ENCODE measurements at regions not wholly inside any gene's neighbourhood (a gene's known extent, or its start where the extent isn't known, plus 50 kb on each side); places are given as distances from the start of the nearest gene placed in this dataset.

- TF ChIP-seq POLR2A (IDR thresholded peaks at IDR 0.05) (no peak), CTCF (IDR thresholded peaks at IDR 0.05) (no peak)
- intact Hi-C loops (cut with DNase I) = no loop called here
These were observed 398.4 kb downstream of the METTL4 start for GRCh38 chr18:2172881-2173280.

GRCh38 chr18:2173486-2173885 is 397.8 kb downstream of the METTL4 start:
- Histone ChIP-seq H3K36me3 (no peaks in the 10 kb centered on the region), H3K27ac (no peak overlapping the region), H3K4me3 (no peak overlapping the region), H3K4me1 (peaks cover 0 to 13% (median 4%) of the 10 kb centered on the region in 4 donors), H3K9me3 (no peaks in the 10 kb centered on the region), H3K27me3 (no peaks in the 10 kb centered on the region)
- intact Hi-C loops (cut with DNase I) = no loop called here
- 46% methylated on average over 4 of the region's 4 CpGs for WGBS (ENCODE audit: insufficient coverage, low coverage, low lambda C conversion rate, missing lambda C conversion rate)
- no peak for TF ChIP-seq POLR2A (IDR thresholded peaks at IDR 0.05)
- no peak for TF ChIP-seq CTCF (IDR thresholded peaks at IDR 0.05)
- ATAC-seq (no peak), DNase-seq (no peak)

More at GRCh38 chr18:2172881-2173280, 398.4 kb downstream of the METTL4 start:
- no peaks in the 10 kb centered on the region for H3K9me3 ChIP-seq
- H3K4me3 ChIP-seq = no peak overlapping the region
- no peaks in the 10 kb centered on the region for H3K36me3 ChIP-seq
- WGBS (ENCODE audit: insufficient coverage, low coverage, low lambda C conversion rate, missing lambda C conversion rate) = 78% methylated on average over 2 of the region's 2 CpGs
- no peak overlapping the region for H3K27ac ChIP-seq
- peaks cover 0 to 13% (median 4%) of the 10 kb centered on the region in 4 donors for H3K4me1 ChIP-seq
- no peaks in the 10 kb centered on the region for H3K27me3 ChIP-seq
- no peak for DNase-seq
- ATAC-seq = no peak

- Histone ChIP-seq H3K27me3 (no peaks in the 10 kb centered on the region), H3K27ac (no peak overlapping the region), H3K9me3 (no peaks in the 10 kb centered on the region), H3K4me3 (no peak overlapping the region), H3K4me1 (no peaks in the 10 kb centered on the region), H3K36me3 (no peaks in the 10 kb centered on the region)
- intact Hi-C loops (cut with DNase I) = no loop called here
- DNase-seq (no peak), ATAC-seq (no peak)
- TF ChIP-seq POLR2A (IDR thresholded peaks at IDR 0.05) (no peak), CTCF (IDR thresholded peaks at IDR 0.05) (no peak)
- WGBS (ENCODE audit: insufficient coverage, low coverage, low lambda C conversion rate, missing lambda C conversion rate) = 47% methylated on average over 4 of the region's 5 CpGs
These were observed 393.3 kb downstream of the METTL4 start for GRCh38 chr18:2178036-2178435.

GRCh38 chr18:2179498-2180183 is 391.7 kb downstream of the METTL4 start:
- Histone ChIP-seq H3K4me1 (no peaks in the 10 kb centered on the region), H3K9me3 (no peaks in the 10 kb centered on the region), H3K27ac (no peak overlapping the region), H3K36me3 (no peaks in the 10 kb centered on the region), H3K4me3 (no peak overlapping the region), H3K27me3 (no peaks in the 10 kb centered on the region)
- WGBS (ENCODE audit: insufficient coverage, low coverage, low lambda C conversion rate, missing lambda C conversion rate) = 77% methylated on average over 8 of the region's 8 CpGs
- intact Hi-C loops (cut with DNase I) = no loop called here
- TF ChIP-seq POLR2A (IDR thresholded peaks at IDR 0.05) (no peak), CTCF (IDR thresholded peaks at IDR 0.05) (no peak)
- ATAC-seq (no peak), DNase-seq (no peak)

All from right lobe of liver (tissue), 6 donors.